ENCODE measurements at regions not wholly inside any gene's neighbourhood (a gene's known extent, or its start where the extent isn't known, plus 50 kb on each side); places are given as distances from the start of the nearest gene placed in this dataset.
A peak's percentile ranks its signal among the peaks of the same experiment; 100 is the strongest.

DNA sequence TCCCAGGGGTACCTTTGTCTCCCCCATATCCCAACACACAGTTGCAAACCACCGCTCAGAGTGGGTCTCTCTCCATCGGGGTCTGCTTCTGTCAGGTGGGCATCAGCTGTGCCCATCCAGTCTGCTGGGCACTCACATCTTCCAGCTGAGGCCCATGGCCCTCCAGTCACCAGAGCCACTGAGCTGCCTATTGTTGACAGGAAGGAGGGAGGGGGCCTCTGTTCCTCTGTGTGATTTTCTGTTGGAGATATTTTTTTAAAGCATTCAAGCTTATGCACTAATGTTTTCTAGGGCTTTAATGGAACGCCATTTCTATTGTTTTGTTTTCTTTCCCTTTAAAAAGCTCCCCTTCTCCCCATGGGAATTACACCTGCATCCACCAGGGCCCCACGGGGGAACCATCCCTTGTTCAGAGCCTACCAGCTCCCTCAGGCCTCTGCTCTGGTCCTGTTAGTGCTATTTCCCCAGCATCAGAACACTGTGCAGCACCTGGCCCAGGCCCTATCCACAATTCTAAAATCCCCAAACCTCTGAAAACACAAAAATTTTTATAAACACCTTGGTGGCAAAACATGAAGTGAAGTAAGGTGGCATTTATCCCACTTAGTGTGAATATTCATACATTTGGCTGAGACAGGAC lies 326.2 kb downstream of the CD83 start:
- Mint-ChIP-seq H3K9me3 (ENCODE audit: unreplicated experiment) (peaks cover 11% of the 10 kb centered on the region), H3K4me3 (ENCODE audit: unreplicated experiment) (no peak overlapping the region), H3K27ac (ENCODE audit: unreplicated experiment) (no peak overlapping the region), H3K4me1 (ENCODE audit: low read depth, unreplicated experiment) (peaks cover 36% of the 10 kb centered on the region), H3K36me3 (ENCODE audit: unreplicated experiment) (peaks cover 13% of the 10 kb centered on the region), H3K27me3 (ENCODE audit: unreplicated experiment) (peaks cover 2% of the 10 kb centered on the region)
- TF ChIP-seq, protein P1, sequence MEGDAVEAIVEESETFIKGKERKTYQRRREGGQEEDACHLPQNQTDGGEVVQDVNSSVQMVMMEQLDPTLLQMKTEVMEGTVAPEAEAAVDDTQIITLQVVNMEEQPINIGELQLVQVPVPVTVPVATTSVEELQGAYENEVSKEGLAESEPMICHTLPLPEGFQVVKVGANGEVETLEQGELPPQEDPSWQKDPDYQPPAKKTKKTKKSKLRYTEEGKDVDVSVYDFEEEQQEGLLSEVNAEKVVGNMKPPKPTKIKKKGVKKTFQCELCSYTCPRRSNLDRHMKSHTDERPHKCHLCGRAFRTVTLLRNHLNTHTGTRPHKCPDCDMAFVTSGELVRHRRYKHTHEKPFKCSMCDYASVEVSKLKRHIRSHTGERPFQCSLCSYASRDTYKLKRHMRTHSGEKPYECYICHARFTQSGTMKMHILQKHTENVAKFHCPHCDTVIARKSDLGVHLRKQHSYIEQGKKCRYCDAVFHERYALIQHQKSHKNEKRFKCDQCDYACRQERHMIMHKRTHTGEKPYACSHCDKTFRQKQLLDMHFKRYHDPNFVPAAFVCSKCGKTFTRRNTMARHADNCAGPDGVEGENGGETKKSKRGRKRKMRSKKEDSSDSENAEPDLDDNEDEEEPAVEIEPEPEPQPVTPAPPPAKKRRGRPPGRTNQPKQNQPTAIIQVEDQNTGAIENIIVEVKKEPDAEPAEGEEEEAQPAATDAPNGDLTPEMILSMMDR (IDR thresholded peaks at IDR 0.05; ENCODE audit: partially characterized antibody, unreplicated experiment) = no peak
- DNase-seq = no peak

DNA sequence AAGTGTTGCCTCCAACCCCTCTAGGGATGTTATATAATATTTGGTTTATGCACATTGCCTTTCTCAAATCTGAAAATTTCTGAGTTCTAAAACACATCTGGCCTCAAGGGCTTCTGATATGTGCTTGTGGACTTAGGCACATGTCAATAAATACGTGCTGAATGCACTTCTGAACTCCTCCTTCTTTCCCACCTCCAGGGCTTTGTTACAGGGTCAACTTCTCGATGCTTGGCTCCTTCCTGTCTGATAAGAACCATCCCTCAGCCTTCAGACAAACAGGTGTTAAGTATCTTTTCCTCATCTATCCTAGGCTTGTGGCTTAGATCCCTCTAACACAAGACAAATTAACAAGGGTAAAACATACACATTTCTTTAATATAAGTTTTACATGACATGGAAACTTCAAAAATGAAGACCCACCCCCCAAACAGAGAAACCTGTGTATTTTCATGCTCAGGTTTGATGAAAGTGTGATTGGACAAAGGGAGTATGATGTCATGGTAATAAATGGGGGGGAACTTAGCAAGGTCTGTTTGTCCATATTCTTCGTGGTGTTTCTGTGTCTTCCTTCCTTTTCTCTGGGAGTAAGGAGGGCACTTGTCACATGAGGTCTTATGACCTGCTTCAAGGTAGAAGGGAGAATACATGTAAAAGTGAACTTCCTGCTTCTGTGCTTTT lies 326.9 kb downstream of the CD83 start:
- peaks cover 13% of the 10 kb centered on the region for H3K36me3 Mint-ChIP-seq (ENCODE audit: unreplicated experiment)
- no peak for DNase-seq
- peaks cover 34% of the 10 kb centered on the region for H3K4me1 Mint-ChIP-seq (ENCODE audit: low read depth, unreplicated experiment)
- peak overlapping the region; percentile 37 for H3K4me3 Mint-ChIP-seq (ENCODE audit: unreplicated experiment)
- H3K27me3 Mint-ChIP-seq (ENCODE audit: unreplicated experiment) = peaks cover 2% of the 10 kb centered on the region
- peaks cover 11% of the 10 kb centered on the region for H3K9me3 Mint-ChIP-seq (ENCODE audit: unreplicated experiment)
- H3K27ac Mint-ChIP-seq (ENCODE audit: unreplicated experiment) = no peak overlapping the region
- TF ChIP-seq, protein P1 (IDR thresholded peaks at IDR 0.05; ENCODE audit: partially characterized antibody, unreplicated experiment) = no peak

DNA sequence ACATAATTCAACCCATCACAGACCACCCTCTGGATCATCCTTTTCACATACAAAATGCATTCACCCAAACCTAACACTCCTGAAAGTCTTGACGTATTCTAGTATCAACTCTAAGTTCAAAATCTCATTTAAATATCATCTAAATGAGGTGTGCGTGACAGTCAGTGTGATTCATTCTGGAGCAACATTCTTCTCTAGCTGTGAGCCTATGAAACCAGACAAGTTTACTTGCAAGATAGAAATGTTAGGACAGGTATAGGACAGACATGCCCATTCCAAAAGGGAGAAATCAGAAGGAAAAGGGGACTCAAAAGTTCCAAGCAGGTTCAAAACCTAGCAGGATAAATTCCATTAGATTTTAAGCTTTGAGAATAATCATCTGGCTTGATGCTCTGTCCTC lies 329.7 kb downstream of the CD83 start:
- H3K4me3 Mint-ChIP-seq (ENCODE audit: unreplicated experiment) = no peak overlapping the region
- DNase-seq = no peak
- peaks cover 2% of the 10 kb centered on the region for H3K27me3 Mint-ChIP-seq (ENCODE audit: unreplicated experiment)
- peaks cover 13% of the 10 kb centered on the region for H3K36me3 Mint-ChIP-seq (ENCODE audit: unreplicated experiment)
- TF ChIP-seq, protein P1 (IDR thresholded peaks at IDR 0.05; ENCODE audit: partially characterized antibody, unreplicated experiment) = no peak
- no peak overlapping the region for H3K27ac Mint-ChIP-seq (ENCODE audit: unreplicated experiment)
- H3K4me1 Mint-ChIP-seq (ENCODE audit: low read depth, unreplicated experiment) = peaks cover 22% of the 10 kb centered on the region
- peaks cover 10% of the 10 kb centered on the region for H3K9me3 Mint-ChIP-seq (ENCODE audit: unreplicated experiment)

DNA sequence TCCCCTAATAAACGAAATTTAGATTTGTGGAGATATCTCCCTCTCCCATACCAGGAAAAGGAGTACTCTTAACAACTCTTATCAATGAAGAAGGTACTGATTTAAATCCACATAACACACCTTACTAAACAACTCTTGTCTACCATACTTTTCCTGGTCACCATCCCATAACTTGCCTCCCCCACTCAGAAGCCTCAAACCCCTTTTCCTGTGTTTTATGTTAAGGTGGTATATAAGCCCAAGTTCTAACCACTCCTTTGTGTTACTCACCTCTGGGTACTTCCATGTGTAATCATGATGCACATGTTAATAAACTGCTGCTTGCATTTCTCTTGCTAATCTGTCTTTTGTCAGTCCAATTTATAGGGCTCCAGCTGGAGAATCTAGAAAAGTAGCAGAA lies 330.7 kb downstream of the CD83 start:
- Mint-ChIP-seq H3K36me3 (ENCODE audit: unreplicated experiment) (peaks cover 13% of the 10 kb centered on the region), H3K4me3 (ENCODE audit: unreplicated experiment) (no peak overlapping the region), H3K27ac (ENCODE audit: unreplicated experiment) (no peak overlapping the region), H3K27me3 (ENCODE audit: unreplicated experiment) (peaks cover 2% of the 10 kb centered on the region), H3K9me3 (ENCODE audit: unreplicated experiment) (peaks cover 10% of the 10 kb centered on the region), H3K4me1 (ENCODE audit: low read depth, unreplicated experiment) (peaks cover 21% of the 10 kb centered on the region)
- no peak for DNase-seq
- TF ChIP-seq, protein P1 (IDR thresholded peaks at IDR 0.05; ENCODE audit: partially characterized antibody, unreplicated experiment) = no peak

DNA sequence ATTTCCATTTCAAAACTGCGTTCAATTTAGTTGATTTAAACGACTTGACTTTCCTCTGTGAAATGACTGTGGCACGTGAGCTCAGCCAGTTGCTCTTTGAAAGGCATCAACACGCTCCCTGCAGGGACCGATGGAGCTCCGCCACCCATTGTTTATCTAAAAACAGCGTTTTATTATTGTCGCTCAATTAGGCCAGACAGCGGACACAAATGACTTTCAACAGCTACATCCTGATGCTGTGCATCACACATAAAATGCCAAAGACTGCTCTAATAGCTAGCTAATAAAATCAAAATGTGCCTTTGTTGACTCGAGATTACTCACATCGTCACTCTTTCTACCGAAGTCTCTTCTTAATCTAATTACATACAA lies 332.5 kb downstream of the CD83 start:
- no peak overlapping the region for H3K4me3 Mint-ChIP-seq (ENCODE audit: unreplicated experiment)
- peaks cover 10% of the 10 kb centered on the region for H3K9me3 Mint-ChIP-seq (ENCODE audit: unreplicated experiment)
- H3K36me3 Mint-ChIP-seq (ENCODE audit: unreplicated experiment) = peaks cover 13% of the 10 kb centered on the region
- TF ChIP-seq, protein P1 (IDR thresholded peaks at IDR 0.05; ENCODE audit: partially characterized antibody, unreplicated experiment) = no peak
- peak overlapping the region; percentile 79 for H3K27ac Mint-ChIP-seq (ENCODE audit: unreplicated experiment)
- no peak for DNase-seq
- H3K27me3 Mint-ChIP-seq (ENCODE audit: unreplicated experiment) = peaks cover 2% of the 10 kb centered on the region
- peaks cover 18% of the 10 kb centered on the region for H3K4me1 Mint-ChIP-seq (ENCODE audit: low read depth, unreplicated experiment)

Measured in glutamatergic neuron (in vitro differentiated cells).